ENCODE measurements at regions not wholly inside any gene's neighbourhood (a gene's known extent, or its start where the extent isn't known, plus 50 kb on each side); places are given as distances from the start of the nearest gene placed in this dataset.

DNA sequence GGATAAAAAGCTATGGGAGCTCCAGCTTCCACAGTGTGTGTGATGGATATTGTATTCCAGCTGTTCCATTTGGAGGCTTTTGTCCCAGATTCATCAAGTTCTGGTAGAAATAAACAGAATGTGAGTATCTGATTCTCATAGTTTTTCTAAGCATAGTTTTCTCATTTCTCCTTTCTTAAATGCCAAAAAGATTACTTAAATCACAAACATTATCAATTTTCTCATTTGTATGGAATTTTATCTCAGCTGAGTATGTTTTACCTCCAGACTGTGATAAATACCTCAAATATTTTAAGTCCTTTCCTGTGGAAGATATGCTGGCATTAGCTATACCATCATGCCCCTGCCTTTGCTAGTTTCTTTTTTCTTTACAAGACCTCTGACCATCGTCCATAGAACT lies 767.3 kb downstream of the TFAP2A start:
- H3K27ac ChIP-seq (ENCODE audit: low read depth, low read length), result no peak overlapping the region
- H3K9ac ChIP-seq (ENCODE audit: extremely low read depth, low read length, poor library complexity, severe bottlenecking), result no peak overlapping the region
- Mint-ChIP-seq H3K27ac (no peak overlapping the region), H3K27me3 (ENCODE audit: insufficient read depth) (no peaks in the 10 kb centered on the region), H3K4me3 (no peak overlapping the region), H3K9me3 (no peaks in the 10 kb centered on the region), H3K4me1 (no peaks in the 10 kb centered on the region), H3K36me3 (ENCODE audit: low read depth) (no peaks in the 10 kb centered on the region)
- no peaks in the 10 kb centered on the region for H3K9me3 ChIP-seq (ENCODE audit: control insufficient read depth, low read length)
- no peak for DNase-seq
- no peaks in the 10 kb centered on the region for H3K36me3 ChIP-seq (ENCODE audit: control insufficient read depth, insufficient read depth, low read length)
- TF ChIP-seq CTCF (conservative IDR thresholded peaks at IDR 0.05), result no peak
- H3K4me3 ChIP-seq (ENCODE audit: low read length), result no peak overlapping the region
- no peaks in the 10 kb centered on the region for H3K27me3 ChIP-seq (ENCODE audit: control insufficient read depth, insufficient read depth, low read length, poor library complexity, severe bottlenecking)
- 86 to 90% methylated on average over 1 of the region's 1 CpG for WGBS, 2 experiments (ENCODE audit: insufficient coverage in 1 of 2, insufficient read length in 1 of 2)
- H3K4me1 ChIP-seq (ENCODE audit: control insufficient read depth, insufficient read depth, low read length), result no peaks in the 10 kb centered on the region

DNA sequence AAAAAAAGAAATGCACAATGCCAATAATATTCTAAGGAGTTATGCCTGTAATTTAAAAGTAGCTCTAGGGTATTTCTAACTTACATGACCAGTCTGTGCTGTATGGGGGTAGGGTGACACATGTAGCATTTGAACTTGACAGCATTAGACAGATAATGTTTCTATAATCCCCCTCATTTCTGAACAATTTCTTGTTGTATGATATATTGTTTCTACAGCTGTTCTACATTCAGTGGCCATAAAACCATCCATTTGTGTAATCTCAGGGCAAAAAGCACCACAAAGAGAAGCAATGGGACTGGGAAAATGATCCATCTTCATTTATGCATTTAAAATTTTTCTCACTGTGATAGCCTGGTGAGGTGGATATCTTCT lies 767.8 kb downstream of the TFAP2A start:
- Mint-ChIP-seq H3K27ac (no peak overlapping the region), H3K36me3 (ENCODE audit: low read depth) (no peaks in the 10 kb centered on the region), H3K4me1 (no peaks in the 10 kb centered on the region), H3K4me3 (no peak overlapping the region), H3K27me3 (ENCODE audit: insufficient read depth) (no peaks in the 10 kb centered on the region), H3K9me3 (no peaks in the 10 kb centered on the region)
- H3K27me3 ChIP-seq (ENCODE audit: control insufficient read depth, insufficient read depth, low read length, poor library complexity, severe bottlenecking), result no peaks in the 10 kb centered on the region
- no peak overlapping the region for H3K27ac ChIP-seq (ENCODE audit: low read depth, low read length)
- no peak for DNase-seq
- H3K36me3 ChIP-seq (ENCODE audit: control insufficient read depth, insufficient read depth, low read length), result no peaks in the 10 kb centered on the region
- TF ChIP-seq CTCF (conservative IDR thresholded peaks at IDR 0.05), result no peak
- H3K9ac ChIP-seq (ENCODE audit: extremely low read depth, low read length, poor library complexity, severe bottlenecking), result no peak overlapping the region
- no peaks in the 10 kb centered on the region for H3K9me3 ChIP-seq (ENCODE audit: control insufficient read depth, low read length)
- H3K4me1 ChIP-seq (ENCODE audit: control insufficient read depth, insufficient read depth, low read length), result no peaks in the 10 kb centered on the region
- no peak overlapping the region for H3K4me3 ChIP-seq (ENCODE audit: low read length)

DNA sequence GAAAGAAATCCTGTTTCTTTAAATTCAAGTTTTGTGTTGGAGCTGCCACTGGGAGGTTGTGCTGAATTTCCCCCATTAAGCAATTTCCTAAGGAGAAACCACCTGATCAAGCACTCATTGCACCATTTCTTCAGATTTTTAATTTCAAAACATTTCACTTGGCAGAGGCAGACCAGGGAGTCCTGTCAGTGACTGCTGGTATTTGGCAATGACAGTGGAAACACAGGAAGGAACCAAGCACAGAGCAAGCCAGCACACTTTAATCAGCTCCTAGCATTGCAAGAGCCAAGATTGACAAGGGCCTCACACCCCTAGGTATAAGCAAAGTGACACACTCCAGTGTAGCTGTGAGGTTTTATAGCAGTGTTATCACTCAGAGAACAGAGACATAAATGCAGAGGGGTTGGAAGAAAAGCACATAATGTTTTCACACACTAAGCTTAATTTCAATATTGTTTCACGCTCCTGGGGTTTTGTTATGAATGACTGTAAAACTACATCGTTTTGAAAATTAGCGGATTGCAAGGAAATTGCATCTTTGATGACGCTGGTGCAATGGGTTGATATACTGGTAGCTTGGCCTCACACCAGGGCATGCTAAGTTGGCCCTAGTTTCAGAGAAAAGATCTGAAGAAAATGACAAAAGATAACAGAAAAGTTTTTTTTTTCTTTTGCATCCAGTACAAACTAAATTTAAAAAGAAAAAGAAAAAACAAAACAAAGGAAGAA lies 768.4 kb downstream of the TFAP2A start:
- Mint-ChIP-seq H3K4me1 (no peaks in the 10 kb centered on the region), H3K27ac (no peak overlapping the region), H3K9me3 (no peaks in the 10 kb centered on the region), H3K4me3 (no peak overlapping the region), H3K27me3 (ENCODE audit: insufficient read depth) (no peaks in the 10 kb centered on the region), H3K36me3 (ENCODE audit: low read depth) (no peaks in the 10 kb centered on the region)
- Histone ChIP-seq H3K27ac (ENCODE audit: low read depth, low read length) (no peak overlapping the region), H3K9me3 (ENCODE audit: control insufficient read depth, low read length) (no peaks in the 10 kb centered on the region), H3K27me3 (ENCODE audit: control insufficient read depth, insufficient read depth, low read length, poor library complexity, severe bottlenecking) (no peaks in the 10 kb centered on the region), H3K9ac (ENCODE audit: extremely low read depth, low read length, poor library complexity, severe bottlenecking) (no peak overlapping the region), H3K36me3 (ENCODE audit: control insufficient read depth, insufficient read depth, low read length) (no peaks in the 10 kb centered on the region), H3K4me3 (ENCODE audit: low read length) (no peak overlapping the region), H3K4me1 (ENCODE audit: control insufficient read depth, insufficient read depth, low read length) (no peaks in the 10 kb centered on the region)
- no peak for DNase-seq
- no peak for TF ChIP-seq CTCF (conservative IDR thresholded peaks at IDR 0.05)
- WGBS, 2 experiments (ENCODE audit: insufficient coverage in 1 of 2, insufficient read length in 1 of 2), result 91 to 95% methylated on average over 3 to 4 of the region's 4 CpGs

All from endodermal cell (in vitro differentiated cells).